ENCODE measurements at regions not wholly inside any gene's neighbourhood (a gene's known extent, or its start where the extent isn't known, plus 50 kb on each side); places are given as distances from the start of the nearest gene placed in this dataset.

- ChIA-PET CTCF (interaction anchor here (2.4 kb wide), 1 partner anchor 12 kb away, joined by 9 read pairs; no protein-coding TSS in a partner anchor), POLR2A (no interaction called here)
- no peak for TF ChIP-seq CTCF (IDR thresholded peaks at IDR 0.05; ENCODE audit: control extremely low read depth, extremely low read depth, low read depth, missing control alignments)
- no peak for DNase-seq (ENCODE audit: extremely low spot score)
Measured at GRCh38 chr12:4196805-4197420, 76.6 kb upstream of the CCND2 start.

- ChIA-PET POLR2A (no interaction called here), CTCF (interaction anchor here (1.2 kb wide), 1 partner anchor 18 kb away, joined by 3 read pairs; no protein-coding TSS in a partner anchor)
- TF ChIP-seq CTCF (IDR thresholded peaks at IDR 0.05; ENCODE audit: control extremely low read depth, extremely low read depth, low read depth, missing control alignments) = no peak
- DNase-seq (ENCODE audit: extremely low spot score) = no peak
Measured at GRCh38 chr12:4194668-4195067, 78.9 kb upstream of the CCND2 start.

GRCh38 chr12:4193821-4194220 is 79.7 kb upstream of the CCND2 start:
- no peak for TF ChIP-seq CTCF (IDR thresholded peaks at IDR 0.05; ENCODE audit: control extremely low read depth, extremely low read depth, low read depth, missing control alignments)
- DNase-seq (ENCODE audit: extremely low spot score) = no peak
- ChIA-PET POLR2A (no interaction called here), CTCF (interaction anchor here (1.2 to 2.6 kb wide), 4 partner anchors 10 to 38 kb away, joined by 3 to 6 read pairs (median 4); no protein-coding TSS in a partner anchor)

GRCh38 chr12:4191642-4192041 is 81.9 kb upstream of the CCND2 start:
- TF ChIP-seq CTCF (IDR thresholded peaks at IDR 0.05; ENCODE audit: control extremely low read depth, extremely low read depth, low read depth, missing control alignments) = no peak
- POLR2A ChIA-PET = interaction anchor here (0.6 kb wide), 1 partner anchor 99 kb away, joined by 4 read pairs; no protein-coding TSS in a partner anchor
- peak; percentile 42 for DNase-seq (ENCODE audit: extremely low spot score)
- CTCF ChIA-PET = interaction anchor here (0.7 to 2.6 kb wide), 7 partner anchors 8 to 84 kb away, joined by 3 to 11 read pairs (median 4); no protein-coding TSS in a partner anchor

GRCh38 chr12:4191149-4191548 is 82.4 kb upstream of the CCND2 start:
- POLR2A ChIA-PET = no interaction called here
- CTCF ChIA-PET = interaction anchor here (1.0 to 2.4 kb wide), 4 partner anchors 13 to 83 kb away, joined by 3 to 11 read pairs (median 6); no protein-coding TSS in a partner anchor
- DNase-seq (ENCODE audit: extremely low spot score) = no peak
- no peak for TF ChIP-seq CTCF (IDR thresholded peaks at IDR 0.05; ENCODE audit: control extremely low read depth, extremely low read depth, low read depth, missing control alignments)

- POLR2A ChIA-PET = no interaction called here
- no peak for TF ChIP-seq CTCF (IDR thresholded peaks at IDR 0.05; ENCODE audit: control extremely low read depth, extremely low read depth, low read depth, missing control alignments)
- no peak for DNase-seq (ENCODE audit: extremely low spot score)
- CTCF ChIA-PET = interaction anchor here (1.0 to 2.4 kb wide), 3 partner anchors 13 to 16 kb away, joined by 3 to 11 read pairs (median 4); no protein-coding TSS in a partner anchor
Measured at GRCh38 chr12:4190366-4191063, 83.0 kb upstream of the CCND2 start.

Measured in GM10248 (cell line).